SK-N-SH treated with all-trans-retinoic acid at 6 μM for 48 hours (cell line): ENCODE measurements at regions not wholly inside any gene's neighbourhood (a gene's known extent, or its start where the extent isn't known, plus 50 kb on each side); places are given as distances from the start of the nearest gene placed in this dataset.

Experiments
- ATAC-seq: fragments of 200-7000 bp; cut with Tn5 transposase; 3 replicates; pipeline ENCODE4 v1.9.1; 2020; ENCODE audit warnings: mild to moderate bottlenecking, moderate library complexity
- ARNTL ChIP-seq: fragments of 450-650 bp; formaldehyde crosslinking; IDR thresholded peaks from 2 replicates; pipeline ENCODE4 v1.5.0; 2020; ENCODE audit warnings: low read depth, mild to moderate bottlenecking, moderate library complexity, borderline replicate concordance
- BACH2 ChIP-seq: fragments of 250-450 bp; sonication (Bioruptor Pico); IDR thresholded peaks from 2 replicates; pipeline ENCODE4 v1.9.0; 2021; ENCODE audit warnings: mild to moderate bottlenecking, borderline replicate concordance
- CREB5 ChIP-seq: fragments of 250-450 bp; sonication (Bioruptor Pico); IDR thresholded peaks from 2 replicates; pipeline ENCODE4 v1.5.1; 2020; ENCODE audit warnings: low read depth, mild to moderate bottlenecking, moderate library complexity
- CSDC2 ChIP-seq: fragments of 250-450 bp; sonication (Bioruptor Pico); IDR thresholded peaks from 2 replicates; pipeline ENCODE4 v1.5.0; 2020; ENCODE audit warnings: mild to moderate bottlenecking, moderate library complexity
- CSRNP3 ChIP-seq: fragments of 250-450 bp; sonication (Bioruptor Pico); IDR thresholded peaks from 2 replicates; pipeline ENCODE4 v1.5.1; 2021; ENCODE audit warnings: mild to moderate bottlenecking, moderate library complexity
- ISL1 ChIP-seq: fragments of 250-450 bp; sonication (Bioruptor Pico); IDR thresholded peaks from 2 replicates; pipeline ENCODE4 v2.1.2; 2022; ENCODE audit warnings: mild to moderate bottlenecking, moderate library complexity
- OSR1 ChIP-seq: fragments of 250-450 bp; sonication (Bioruptor Pico); IDR thresholded peaks from 2 replicates; pipeline ENCODE4 v1.8.0; 2022; ENCODE audit warnings: moderate library complexity, mild to moderate bottlenecking, inconsistent platforms
- PATZ1 ChIP-seq: fragments of 250-450 bp; sonication (Bioruptor Pico); IDR thresholded peaks from 2 replicates; pipeline ENCODE4 v1.8.0; 2020; ENCODE audit warnings: mild to moderate bottlenecking, moderate library complexity, borderline replicate concordance
- POU6F1 ChIP-seq: fragments of 250-450 bp; sonication (Bioruptor Pico); IDR thresholded peaks from 2 replicates; pipeline ENCODE4 v1.8.0; 2021; ENCODE audit warnings: low read depth, mild to moderate bottlenecking, moderate library complexity, borderline replicate concordance
- PPARA ChIP-seq: fragments of 250-450 bp; sonication (Bioruptor Pico); IDR thresholded peaks from 2 replicates; pipeline ENCODE4 v1.5.0; 2020; ENCODE audit warnings: mild to moderate bottlenecking, borderline replicate concordance
- RARB ChIP-seq: fragments of 250-450 bp; sonication (Bioruptor Pico); IDR thresholded peaks from 2 replicates; pipeline ENCODE4 v1.8.0; 2021; ENCODE audit warnings: mild to moderate bottlenecking, moderate library complexity
- SNAI2 ChIP-seq: fragments of 250-450 bp; sonication (Bioruptor Pico); IDR thresholded peaks from 2 replicates; pipeline ENCODE4 v1.5.0; 2020; ENCODE audit warnings: mild to moderate bottlenecking, moderate library complexity
- TCF4 ChIP-seq: fragments of 250-450 bp; sonication (Bioruptor Pico); IDR thresholded peaks from 2 replicates; pipeline ENCODE4 v1.8.0; 2021; ENCODE audit warnings: mild to moderate bottlenecking, moderate library complexity, borderline replicate concordance
- TOX ChIP-seq: fragments of 250-450 bp; sonication (Bioruptor Pico); IDR thresholded peaks from 2 replicates; pipeline ENCODE4 v1.8.0; 2021; ENCODE audit warnings: mild to moderate bottlenecking, moderate library complexity, borderline replicate concordance
- TSHZ2 ChIP-seq: fragments of 250-450 bp; sonication (Bioruptor Pico); IDR thresholded peaks from 2 replicates; pipeline ENCODE4 v1.5.0; 2020; ENCODE audit warnings: mild to moderate bottlenecking, moderate library complexity
- ZC3H10 ChIP-seq: fragments of 250-450 bp; sonication (Bioruptor Pico); IDR thresholded peaks from 2 replicates; pipeline ENCODE4 v1.5.1; 2021; ENCODE audit warnings: mild to moderate bottlenecking, moderate library complexity
- ZFP3 ChIP-seq: fragments of 250-450 bp; sonication (Bioruptor Pico); IDR thresholded peaks from 2 replicates; pipeline ENCODE4 v1.5.0; 2020; ENCODE audit warnings: mild to moderate bottlenecking, moderate library complexity
- ZFP30 ChIP-seq: fragments of 450-650 bp; formaldehyde crosslinking; IDR thresholded peaks from 2 replicates; pipeline ENCODE4 v1.5.0; 2022; ENCODE audit warnings: mild to moderate bottlenecking, moderate library complexity
- ZNF565 ChIP-seq: fragments of 450-650 bp; formaldehyde crosslinking; conservative IDR thresholded peaks from 2 replicates; pipeline ENCODE4 v1.5.0; 2020; ENCODE audit warnings: low read depth, mild to moderate bottlenecking, moderate library complexity
- ZNF70 ChIP-seq: fragments of 450-650 bp; formaldehyde crosslinking; IDR thresholded peaks from 2 replicates; pipeline ENCODE4 v1.5.0; 2020; ENCODE audit warnings: mild to moderate bottlenecking, moderate library complexity
- ZNF8 ChIP-seq: fragments of 450-650 bp; formaldehyde crosslinking; IDR thresholded peaks from 2 replicates; pipeline ENCODE4 v1.5.0; 2020; ENCODE audit warnings: mild to moderate bottlenecking, moderate library complexity

GRCh38 chr2:8255448-8255800, 426.4 kb upstream of the ID2 start:
- ATAC-seq, result no peak
- no peak for TF ChIP-seq TCF4 (CRISPR knock-in tag)
- TF ChIP-seq CSDC2 (CRISPR knock-in tag), result no peak
- TF ChIP-seq TOX (CRISPR knock-in tag), result no peak
- no peak for TF ChIP-seq ZC3H10 (CRISPR knock-in tag)
- no peak for TF ChIP-seq ZNF70
- TF ChIP-seq BACH2, result no peak
- TF ChIP-seq POU6F1 (CRISPR knock-in tag), result no peak
- TF ChIP-seq CSRNP3 (CRISPR knock-in tag), result no peak
- no peak for TF ChIP-seq CREB5 (CRISPR knock-in tag)
- no peak for TF ChIP-seq ARNTL (CRISPR knock-in tag)
- no peak for TF ChIP-seq ISL1 (CRISPR knock-in tag)
- no peak for TF ChIP-seq ZFP3
- no peak for TF ChIP-seq SNAI2
- TF ChIP-seq PPARA (CRISPR knock-in tag), result no peak
- no peak for TF ChIP-seq ZFP30 (CRISPR knock-in tag)
- TF ChIP-seq TSHZ2, result no peak
- no peak for TF ChIP-seq PATZ1 (CRISPR knock-in tag)

- no peak for ATAC-seq
- no peak for TF ChIP-seq SNAI2
- TF ChIP-seq ZFP3, result no peak
- no peak for TF ChIP-seq TSHZ2
- TF ChIP-seq OSR1 (CRISPR knock-in tag), result no peak
- no peak for TF ChIP-seq BACH2
- TF ChIP-seq TOX (CRISPR knock-in tag), result no peak
- no peak for TF ChIP-seq ZNF8 (CRISPR knock-in tag)
- TF ChIP-seq ZNF565, result no peak
- no peak for TF ChIP-seq RARB
- TF ChIP-seq POU6F1 (CRISPR knock-in tag), result no peak
- TF ChIP-seq CSDC2 (CRISPR knock-in tag), result no peak
- TF ChIP-seq CSRNP3 (CRISPR knock-in tag), result no peak
- TF ChIP-seq PPARA (CRISPR knock-in tag), result no peak
- no peak for TF ChIP-seq ZC3H10 (CRISPR knock-in tag)
- no peak for TF ChIP-seq PATZ1 (CRISPR knock-in tag)
Observed at GRCh38 chr2:8256905-8257304, 425.0 kb upstream of the ID2 start.
